Astrocyte (in vitro differentiated cells and primary cell): ENCODE measurements at regions not wholly inside any gene's neighbourhood (a gene's known extent, or its start where the extent isn't known, plus 50 kb on each side); places are given as distances from the start of the nearest gene placed in this dataset.

ENCODE experiments used
- DNase-seq: peaks from one replicate; pipeline ENCODE4 v3.0.0-alpha.2; 2010; ENCODE audit warnings: low read depth
- FAIRE-seq: peaks from 2 replicates; lab custom pipeline; 2011; peaks lifted over from hg19 to GRCh38; lab: Jason Lieb, UNC
- H2AFZ ChIP-seq: 2 replicates; pipeline ENCODE4 v1.6.0; 2012; ENCODE audit warnings: low read depth, low read length, inconsistent platforms
- H3K27ac ChIP-seq: 2 replicates; pipeline ENCODE4 v1.5.1; 2011; ENCODE audit warnings: low read depth, low read length, inconsistent platforms
- H3K27me3 ChIP-seq: 2 replicates; pipeline ENCODE4 v1.6.0; 2011; ENCODE audit warnings: low read length, inconsistent platforms; ENCODE audit not compliant: insufficient read depth
- H3K36me3 ChIP-seq: 2 replicates; pipeline ENCODE4 v1.5.1; 2011; ENCODE audit warnings: low read length, inconsistent platforms; ENCODE audit not compliant: insufficient read depth
- H3K4me1 ChIP-seq: 2 replicates; pipeline ENCODE4 v1.5.1; 2011; ENCODE audit warnings: low read length, inconsistent platforms; ENCODE audit not compliant: insufficient read depth
- H3K4me2 ChIP-seq: 2 replicates; pipeline ENCODE4 v1.6.0; 2012; ENCODE audit warnings: low read length, inconsistent platforms
- H3K4me3 ChIP-seq: 2 replicates; pipeline ENCODE4 v1.5.1; 2011; ENCODE audit warnings: low read depth, mild to moderate bottlenecking, low read length, inconsistent platforms; ENCODE audit not compliant: insufficient read depth
- H3K79me2 ChIP-seq: 2 replicates; pipeline ENCODE4 v1.6.0; 2012; ENCODE audit warnings: mild to moderate bottlenecking, low read length, inconsistent platforms; ENCODE audit not compliant: insufficient read depth
- H3K9ac ChIP-seq: 2 replicates; pipeline ENCODE4 v1.6.0; 2012; ENCODE audit warnings: mild to moderate bottlenecking, low read length, inconsistent platforms
- H3K9me3 ChIP-seq: 2 replicates; pipeline ENCODE4 v1.5.1; 2012; ENCODE audit warnings: low read depth, mild to moderate bottlenecking, low read length, inconsistent platforms; ENCODE audit not compliant: insufficient read depth
- H4K20me1 ChIP-seq: 2 replicates; pipeline ENCODE4 v1.6.0; 2012; ENCODE audit warnings: low read length, inconsistent platforms; ENCODE audit not compliant: insufficient read depth
- H3K27ac Mint-ChIP-seq: one replicate; pipeline ENCODE4 v1.8.0; 2021; ENCODE audit warnings: mild to moderate bottlenecking, mixed read lengths; ENCODE audit not compliant: unreplicated experiment
- H3K27me3 Mint-ChIP-seq: one replicate; pipeline ENCODE4 v1.8.0; 2021; ENCODE audit warnings: low read depth, mixed read lengths; ENCODE audit not compliant: unreplicated experiment
- H3K36me3 Mint-ChIP-seq: one replicate; pipeline ENCODE4 v1.8.0; 2021; ENCODE audit warnings: low read depth, mixed read lengths; ENCODE audit not compliant: unreplicated experiment
- H3K4me1 Mint-ChIP-seq: one replicate; pipeline ENCODE4 v1.8.0; 2021; ENCODE audit warnings: low read depth, mixed read lengths; ENCODE audit not compliant: unreplicated experiment
- H3K4me3 Mint-ChIP-seq: one replicate; pipeline ENCODE4 v1.8.0; 2021; ENCODE audit warnings: mild to moderate bottlenecking, moderate library complexity, mixed read lengths; ENCODE audit not compliant: unreplicated experiment
- H3K9me3 Mint-ChIP-seq: one replicate; pipeline ENCODE4 v1.8.0; 2021; ENCODE audit warnings: mild to moderate bottlenecking, mixed read lengths; ENCODE audit not compliant: unreplicated experiment
- EZH2 ChIP-seq: IDR thresholded peaks from 2 replicates; pipeline ENCODE4 v1.6.1; 2012; ENCODE audit warnings: mild to moderate bottlenecking, low read length, inconsistent platforms; ENCODE audit not compliant: insufficient read depth
- TF ChIP-seq, protein P1 (sequence below): IDR thresholded peaks from 2 replicates; pipeline ENCODE4 v1.5.1; 2011; ENCODE audit warnings: low read depth, mild to moderate bottlenecking, inconsistent platforms, low read length, moderate library complexity; ENCODE audit not compliant: insufficient read depth

DNA sequence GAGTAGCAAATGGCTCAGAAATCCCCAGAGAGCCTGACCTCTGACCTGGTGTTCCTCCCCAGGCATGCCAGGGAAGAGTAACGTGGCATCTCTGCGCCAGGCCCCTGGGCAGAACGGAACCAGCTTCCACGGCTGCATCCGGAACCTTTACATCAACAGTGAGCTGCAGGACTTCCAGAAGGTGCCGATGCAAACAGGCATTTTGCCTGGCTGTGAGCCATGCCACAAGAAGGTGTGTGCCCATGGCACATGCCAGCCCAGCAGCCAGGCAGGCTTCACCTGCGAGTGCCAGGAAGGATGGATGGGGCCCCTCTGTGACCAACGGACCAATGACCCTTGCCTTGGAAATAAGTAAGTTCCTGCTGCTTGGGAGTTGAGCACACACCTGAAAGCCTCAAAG lies 83.4 kb upstream of the PACRGL start:
- Histone ChIP-seq H3K4me2 (no peak overlapping the region), H3K36me3 (no peaks in the 10 kb centered on the region)

DNA sequence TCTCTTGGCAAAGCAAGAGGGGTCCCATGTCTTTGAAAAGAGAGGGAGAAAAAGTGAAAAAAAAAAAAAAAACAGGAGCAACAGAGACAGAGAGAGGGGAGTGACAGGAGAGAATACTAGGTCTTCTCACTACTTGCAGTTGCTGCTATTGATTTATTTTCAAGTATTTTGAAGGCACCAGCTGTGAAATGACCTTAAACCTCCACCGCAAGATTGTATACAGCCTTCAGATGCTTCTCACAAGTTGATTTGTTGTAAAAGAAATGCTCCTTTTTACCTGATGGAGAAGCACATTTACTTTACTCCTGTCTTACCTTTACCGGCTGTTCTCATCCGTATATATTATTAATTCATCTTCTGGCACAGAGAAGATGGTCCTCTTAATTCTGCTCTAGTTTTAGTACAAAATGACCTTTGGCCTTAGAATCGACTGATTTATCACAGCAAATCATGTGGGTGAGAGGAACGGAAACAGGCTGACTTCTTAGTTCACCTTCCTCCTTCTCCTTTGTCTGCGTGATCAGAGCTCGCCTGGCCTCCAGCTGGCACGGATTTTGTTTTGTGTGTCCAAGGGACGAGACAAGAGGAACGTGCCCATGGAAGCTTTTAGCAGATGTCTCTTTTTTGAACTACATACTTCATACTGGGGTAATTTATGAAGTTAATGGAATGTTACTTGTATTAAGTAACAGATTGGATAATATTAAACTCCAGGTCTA lies 82.4 kb upstream of the PACRGL start:
- Histone ChIP-seq H3K36me3 (no peaks in the 10 kb centered on the region), H4K20me1 (no peaks in the 10 kb centered on the region), H2AFZ (no peak overlapping the region), H3K4me3 (no peak overlapping the region), H3K4me1 (peaks cover 9% of the 10 kb centered on the region), H3K9ac (no peak overlapping the region), H3K9me3 (no peaks in the 10 kb centered on the region), H3K4me2 (no peak overlapping the region), H3K27ac (no peak overlapping the region), H3K27me3 (no peaks in the 10 kb centered on the region), H3K79me2 (no peaks in the 10 kb centered on the region)
- no peaks in the 10 kb centered on the region for H3K36me3 Mint-ChIP-seq
- DNase-seq (no peak), FAIRE-seq (no peak)
- peaks cover 4% of the 10 kb centered on the region for H3K27me3 Mint-ChIP-seq
- no peak overlapping the region for H3K27ac Mint-ChIP-seq
- H3K4me3 Mint-ChIP-seq, result no peak overlapping the region
- no peak for TF ChIP-seq EZH2
- TF ChIP-seq, protein P1, sequence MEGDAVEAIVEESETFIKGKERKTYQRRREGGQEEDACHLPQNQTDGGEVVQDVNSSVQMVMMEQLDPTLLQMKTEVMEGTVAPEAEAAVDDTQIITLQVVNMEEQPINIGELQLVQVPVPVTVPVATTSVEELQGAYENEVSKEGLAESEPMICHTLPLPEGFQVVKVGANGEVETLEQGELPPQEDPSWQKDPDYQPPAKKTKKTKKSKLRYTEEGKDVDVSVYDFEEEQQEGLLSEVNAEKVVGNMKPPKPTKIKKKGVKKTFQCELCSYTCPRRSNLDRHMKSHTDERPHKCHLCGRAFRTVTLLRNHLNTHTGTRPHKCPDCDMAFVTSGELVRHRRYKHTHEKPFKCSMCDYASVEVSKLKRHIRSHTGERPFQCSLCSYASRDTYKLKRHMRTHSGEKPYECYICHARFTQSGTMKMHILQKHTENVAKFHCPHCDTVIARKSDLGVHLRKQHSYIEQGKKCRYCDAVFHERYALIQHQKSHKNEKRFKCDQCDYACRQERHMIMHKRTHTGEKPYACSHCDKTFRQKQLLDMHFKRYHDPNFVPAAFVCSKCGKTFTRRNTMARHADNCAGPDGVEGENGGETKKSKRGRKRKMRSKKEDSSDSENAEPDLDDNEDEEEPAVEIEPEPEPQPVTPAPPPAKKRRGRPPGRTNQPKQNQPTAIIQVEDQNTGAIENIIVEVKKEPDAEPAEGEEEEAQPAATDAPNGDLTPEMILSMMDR, result no peak
- H3K4me1 Mint-ChIP-seq, result peaks cover 20% of the 10 kb centered on the region
- peaks cover 3% of the 10 kb centered on the region for H3K9me3 Mint-ChIP-seq

More for the DNA sequence above, 83.4 kb upstream of the PACRGL start:
- no peak overlapping the region for H3K27ac ChIP-seq
- no peak for TF ChIP-seq EZH2
- TF ChIP-seq, protein P1, result no peak
- H3K4me3 ChIP-seq, result no peak overlapping the region
- no peaks in the 10 kb centered on the region for H3K9me3 ChIP-seq
- no peaks in the 10 kb centered on the region for H3K36me3 Mint-ChIP-seq
- H3K9ac ChIP-seq, result no peak overlapping the region
- H3K27me3 Mint-ChIP-seq, result peaks cover 4% of the 10 kb centered on the region
- H3K79me2 ChIP-seq, result no peaks in the 10 kb centered on the region
- peaks cover 21% of the 10 kb centered on the region for H3K4me1 Mint-ChIP-seq
- peaks cover 3% of the 10 kb centered on the region for H3K9me3 Mint-ChIP-seq
- peaks cover 9% of the 10 kb centered on the region for H3K4me1 ChIP-seq
- no peak overlapping the region for H3K27ac Mint-ChIP-seq
- H3K4me3 Mint-ChIP-seq, result no peak overlapping the region
- FAIRE-seq, result no peak
- H4K20me1 ChIP-seq, result no peaks in the 10 kb centered on the region
- no peak overlapping the region for H2AFZ ChIP-seq
- DNase-seq, result no peak
- H3K27me3 ChIP-seq, result no peaks in the 10 kb centered on the region

DNA sequence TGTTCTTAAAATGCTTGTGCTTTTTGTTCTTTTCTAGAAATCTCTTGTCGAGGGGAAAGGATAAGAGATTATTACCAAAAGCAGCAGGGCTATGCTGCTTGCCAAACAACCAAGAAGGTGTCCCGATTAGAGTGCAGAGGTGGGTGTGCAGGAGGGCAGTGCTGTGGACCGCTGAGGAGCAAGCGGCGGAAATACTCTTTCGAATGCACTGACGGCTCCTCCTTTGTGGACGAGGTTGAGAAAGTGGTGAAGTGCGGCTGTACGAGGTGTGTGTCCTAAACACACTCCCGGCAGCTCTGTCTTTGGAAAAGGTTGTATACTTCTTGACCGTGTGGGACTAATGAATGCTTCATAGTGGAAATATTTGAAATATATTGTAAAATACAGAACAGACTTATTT lies 81.5 kb upstream of the PACRGL start:
- no peak overlapping the region for H3K4me3 ChIP-seq
- no peak overlapping the region for H3K9ac ChIP-seq
- Mint-ChIP-seq H3K36me3 (no peaks in the 10 kb centered on the region), H3K4me1 (peaks cover 22% of the 10 kb centered on the region), H3K4me3 (no peak overlapping the region), H3K27ac (no peak overlapping the region), H3K27me3 (peaks cover 4% of the 10 kb centered on the region), H3K9me3 (peaks cover 3% of the 10 kb centered on the region)
- no peak overlapping the region for H3K4me2 ChIP-seq
- H3K36me3 ChIP-seq, result no peaks in the 10 kb centered on the region
- TF ChIP-seq EZH2, result no peak
- TF ChIP-seq, protein P1, result no peak
- H2AFZ ChIP-seq, result no peak overlapping the region
- peaks cover 9% of the 10 kb centered on the region for H3K4me1 ChIP-seq
- H4K20me1 ChIP-seq, result no peaks in the 10 kb centered on the region
- no peaks in the 10 kb centered on the region for H3K9me3 ChIP-seq
- no peak for FAIRE-seq
- no peak overlapping the region for H3K27ac ChIP-seq
- DNase-seq, result no peak
- no peaks in the 10 kb centered on the region for H3K27me3 ChIP-seq
- no peaks in the 10 kb centered on the region for H3K79me2 ChIP-seq
